ENCODE measurements at regions not wholly inside any gene's neighbourhood (a gene's known extent, or its start where the extent isn't known, plus 50 kb on each side); places are given as distances from the start of the nearest gene placed in this dataset.
"Not testable (repeated sequence)": the region's sequence is repeated elsewhere in the genome, so short reads cannot be mapped to it uniquely, and the experiment has no call there.

DNA sequence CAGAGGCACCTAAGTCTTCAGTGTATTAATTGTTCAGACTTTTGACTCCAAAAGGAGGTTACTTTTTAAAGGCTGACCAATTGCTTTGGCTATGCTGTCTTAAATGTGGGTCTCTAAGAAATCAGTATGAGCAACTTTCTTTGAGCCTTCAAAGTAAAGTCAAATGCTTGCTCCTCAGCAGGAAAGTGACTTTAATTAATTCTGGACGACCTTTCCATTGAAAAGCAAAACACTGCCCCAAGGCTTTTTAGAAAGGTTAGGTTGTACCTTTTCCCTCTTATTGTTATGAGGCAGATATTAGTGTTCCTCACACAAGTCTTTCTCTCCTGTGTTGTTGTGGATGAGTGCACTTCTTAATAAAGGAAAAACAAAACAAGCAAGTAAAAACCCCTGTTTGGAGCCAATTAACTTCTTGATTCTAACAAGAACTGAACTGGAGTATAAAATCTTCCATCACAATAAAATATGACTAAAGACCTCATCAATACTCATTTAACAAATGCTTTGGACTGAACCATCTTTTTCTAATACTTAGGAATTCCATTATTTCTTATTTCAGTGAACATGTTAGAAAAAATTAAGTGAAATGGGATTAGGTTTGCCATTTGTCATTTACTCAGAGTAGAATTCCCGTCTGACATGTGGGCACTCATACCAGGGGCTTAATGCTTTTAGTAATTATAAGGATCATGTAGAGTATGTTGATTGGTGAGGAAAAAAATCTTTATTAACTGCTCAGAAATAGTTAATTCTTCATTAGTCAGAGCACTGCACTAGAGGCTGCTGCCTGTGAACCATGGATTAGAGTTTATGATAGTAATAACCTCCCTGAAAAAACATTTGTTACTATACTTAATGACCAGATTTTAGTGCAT lies 159.1 kb upstream of the ZNF608 start:
- no peak for DNase-seq

DNA sequence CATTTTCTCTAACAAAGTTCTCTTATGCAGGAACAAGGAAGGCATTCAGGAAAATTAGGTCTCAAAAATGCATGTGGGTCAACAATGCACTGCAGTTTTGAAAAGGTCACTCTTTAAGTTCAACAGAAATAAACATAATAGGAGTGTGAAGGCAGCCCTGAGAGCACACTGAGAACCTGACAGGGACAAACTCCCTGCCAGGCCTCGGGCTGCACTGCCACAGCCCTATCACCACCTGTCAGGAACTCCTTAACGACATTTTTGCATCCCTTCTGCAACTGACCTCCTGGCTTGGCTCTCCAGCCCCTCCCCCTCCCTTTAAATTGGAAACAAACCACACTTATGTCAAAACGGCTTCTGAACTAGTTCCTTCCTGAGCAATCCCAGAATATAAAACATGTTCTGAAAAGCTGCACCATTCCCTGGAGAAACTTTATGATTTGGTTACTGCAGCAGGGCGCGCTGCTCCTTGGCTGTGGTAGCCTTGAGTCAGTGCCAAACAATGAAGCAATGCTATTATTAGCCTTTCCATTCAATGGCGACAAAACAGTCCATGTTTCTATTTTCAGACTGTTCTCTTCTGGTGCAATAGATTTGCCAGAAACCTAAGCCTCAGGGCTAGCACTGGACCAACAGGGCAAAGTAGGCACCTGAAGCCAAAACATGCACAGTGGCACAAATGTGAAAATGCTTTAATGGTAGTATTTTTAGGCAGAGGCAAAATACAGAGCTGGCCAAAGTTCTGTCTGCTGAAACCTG lies 160.1 kb upstream of the ZNF608 start:
- peak; percentile 7 for DNase-seq

DNA sequence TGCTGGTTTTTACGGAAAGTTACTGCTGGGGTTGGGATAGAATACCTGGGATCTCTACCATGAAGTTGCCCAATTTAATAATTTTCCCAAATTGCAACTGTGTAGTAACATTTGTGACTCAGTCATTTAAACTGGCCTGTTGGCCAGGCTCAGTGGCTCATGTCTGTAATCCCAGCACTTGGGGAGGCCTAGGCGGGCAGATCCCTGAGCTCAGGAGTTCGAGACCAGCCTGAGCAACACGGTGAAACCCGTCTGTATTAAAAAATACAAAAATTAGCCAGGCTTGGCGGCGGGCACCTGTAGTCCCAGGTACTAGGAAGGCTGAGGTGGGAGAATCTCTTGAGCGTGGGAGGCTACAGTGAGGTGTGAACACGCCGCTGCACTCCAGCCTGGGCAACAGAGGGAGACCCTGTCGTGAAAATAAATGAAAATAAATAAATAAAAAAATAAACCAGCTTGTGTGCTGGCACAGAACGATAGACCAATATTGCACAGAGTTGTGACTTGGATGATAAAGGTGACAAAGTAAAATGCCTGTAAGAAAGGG lies 160.7 kb upstream of the ZNF608 start:
- DNase-seq = no peak

DNA sequence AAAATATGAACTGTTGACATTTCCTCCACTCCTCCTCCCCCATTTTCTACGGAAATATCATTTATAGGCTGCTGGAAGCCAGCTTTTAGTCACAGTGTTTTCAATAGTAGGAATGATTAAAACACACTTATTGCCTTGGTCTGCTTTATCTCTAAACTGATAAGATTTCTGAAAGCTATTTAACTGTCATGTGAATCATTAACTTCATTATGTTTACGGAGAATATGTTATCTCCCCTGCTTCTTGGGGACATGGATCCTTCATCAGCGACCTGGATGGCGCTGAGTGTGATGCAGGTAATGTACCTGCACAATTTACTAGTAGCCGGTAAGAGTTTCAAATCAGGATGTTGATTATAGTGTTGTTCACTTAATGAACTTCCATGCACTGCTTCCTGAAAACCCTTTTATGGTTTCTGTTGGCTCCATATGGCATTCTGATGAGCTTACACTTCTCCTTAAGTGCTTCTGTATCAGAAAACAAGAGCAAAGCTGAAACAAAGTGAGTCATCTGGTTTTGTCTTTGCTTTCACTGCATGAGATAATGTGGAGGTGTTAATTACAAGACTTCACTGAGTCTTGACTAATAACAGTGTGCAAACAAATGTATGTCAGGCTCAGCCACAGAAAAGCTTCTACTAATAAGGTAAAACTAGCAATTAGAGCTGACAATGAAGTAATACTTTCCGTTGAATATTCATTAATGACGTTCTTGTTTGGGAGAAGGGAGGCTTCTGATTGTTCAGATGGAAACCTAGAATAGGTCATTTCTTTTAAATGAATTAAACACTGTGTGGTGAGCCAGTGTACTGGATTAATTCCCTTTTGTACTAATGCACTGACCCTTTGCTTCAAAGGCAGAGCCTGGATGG lies 162.4 kb upstream of the ZNF608 start:
- peak; percentile 76 for DNase-seq

DNA sequence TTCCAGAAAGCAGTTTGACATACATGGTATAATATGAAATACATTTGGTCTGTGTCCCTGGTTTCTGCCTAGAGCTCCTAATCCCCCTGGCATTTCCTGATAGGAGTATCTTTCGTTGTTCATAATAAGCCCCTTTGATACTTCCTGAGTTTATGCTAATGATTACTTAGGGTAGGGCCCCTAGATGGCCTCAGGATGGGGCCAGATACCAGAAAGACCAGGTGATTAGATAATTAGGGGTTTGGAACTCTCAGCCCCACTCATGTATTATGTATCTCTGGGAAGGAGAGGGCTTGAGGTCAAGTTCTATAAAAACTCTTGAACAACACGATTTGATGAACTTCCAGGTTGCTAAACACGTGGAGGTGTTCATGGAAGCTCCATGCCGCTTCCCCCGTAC lies 163.3 kb upstream of the ZNF608 start:
- DNase-seq = no peak

- DNase-seq = no peak
Measured at GRCh38 chr5:124910354-124911016, 164.0 kb upstream of the ZNF608 start.

GRCh38 chr5:124912638-124913328 lies 166.3 kb upstream of the ZNF608 start:
- DNase-seq = no peak

GRCh38 chr5:124913329-124913653 lies 166.9 kb upstream of the ZNF608 start:
- DNase-seq = no peak

DNA sequence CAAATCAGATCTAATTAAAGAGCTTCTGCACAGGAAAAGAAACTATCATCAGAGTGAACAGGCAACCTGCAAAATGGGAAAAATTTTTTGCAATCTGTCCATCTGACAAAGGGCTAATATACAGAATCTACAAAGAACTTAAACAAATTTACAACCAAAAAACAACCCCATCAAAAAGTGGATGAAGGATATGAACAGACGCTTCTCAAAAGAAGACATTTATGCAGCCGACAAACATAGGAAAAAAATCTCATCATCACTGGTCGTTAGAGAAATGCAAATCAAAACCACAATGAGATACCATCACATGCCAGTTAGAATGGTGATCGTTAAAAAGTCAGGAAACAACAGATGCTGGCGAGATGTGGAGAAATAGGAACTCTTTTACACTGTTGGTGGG lies 169.9 kb upstream of the ZNF608 start:
- not testable (repeated sequence) for DNase-seq

- DNase-seq = no peak
Measured at GRCh38 chr5:124918618-124919017, 172.2 kb upstream of the ZNF608 start.

- DNase-seq = no peak
Measured at GRCh38 chr5:124919076-124919475, 172.6 kb upstream of the ZNF608 start.

DNA sequence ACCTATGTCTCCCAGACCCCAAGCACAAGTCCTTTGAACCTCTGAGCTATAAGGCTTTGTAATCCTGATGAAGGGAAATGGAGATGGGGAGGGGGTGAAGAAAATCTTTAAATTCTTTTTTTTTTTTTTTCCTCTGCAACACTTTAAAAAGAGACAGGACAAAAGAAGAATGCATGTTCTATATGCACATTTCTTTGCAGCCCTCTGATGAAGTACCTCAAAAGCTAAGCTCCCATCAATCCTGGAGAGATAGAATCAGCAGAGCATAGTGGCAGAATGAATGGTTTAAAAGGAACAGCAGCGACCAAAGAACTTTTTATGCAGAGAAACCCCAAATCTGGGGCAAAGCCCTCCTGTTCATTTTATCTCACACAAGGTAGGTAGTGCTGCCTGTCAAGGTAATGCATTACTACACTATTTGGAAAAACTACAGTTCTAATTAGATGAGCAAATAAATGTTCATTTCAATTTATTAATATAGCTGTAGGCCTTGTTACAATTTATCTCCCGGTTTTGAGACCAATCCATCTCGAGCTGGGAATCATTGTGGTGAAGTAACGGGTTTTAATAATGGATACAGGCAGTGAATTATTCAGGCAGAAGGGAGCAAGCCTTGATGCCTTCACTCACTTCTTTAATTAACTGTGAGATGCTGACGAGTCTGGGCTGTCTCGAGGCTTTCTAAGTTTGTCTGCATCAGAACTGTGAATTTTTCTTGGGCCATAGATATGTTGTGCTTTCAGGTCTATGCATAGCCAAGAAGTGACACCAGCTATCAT lies 173.5 kb upstream of the ZNF608 start:
- DNase-seq = no peak

DNA sequence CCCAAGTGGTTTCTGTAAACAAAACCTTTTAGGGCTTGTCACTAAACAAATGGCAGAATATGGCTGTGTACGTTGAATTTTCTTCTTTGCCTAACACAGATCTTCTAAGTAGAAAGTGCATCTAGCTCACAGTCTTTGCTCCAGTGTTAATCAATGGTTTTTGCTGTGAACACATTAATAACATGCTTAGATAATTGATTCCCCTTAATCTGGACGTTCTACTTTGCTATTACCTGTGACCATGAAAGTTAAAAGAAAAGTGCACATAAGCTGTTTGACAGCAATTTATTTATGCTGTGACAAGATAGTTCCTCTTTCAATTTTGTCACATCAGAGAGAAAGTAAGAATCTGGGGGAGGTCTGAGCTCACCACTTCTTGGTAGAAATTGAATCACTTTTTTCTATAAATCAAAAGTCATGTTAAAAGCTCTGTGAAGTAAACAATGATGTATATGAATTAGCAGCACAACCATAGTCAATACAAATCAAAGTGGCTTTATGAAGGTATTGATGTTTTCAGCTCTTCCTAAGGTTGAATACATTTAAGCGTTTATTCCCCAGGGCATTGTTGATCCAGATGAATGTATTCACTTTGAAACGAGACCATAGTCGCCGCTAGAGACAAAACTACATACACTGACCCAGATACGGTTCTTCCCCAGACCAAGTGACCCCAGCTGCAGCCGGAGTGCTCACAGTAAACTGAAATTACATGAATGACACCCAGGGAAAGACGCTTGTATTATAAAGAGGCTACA lies 174.6 kb upstream of the ZNF608 start:
- DNase-seq = no peak

- DNase-seq = no peak
Measured at GRCh38 chr5:124921694-124922093, 175.3 kb upstream of the ZNF608 start.

GRCh38 chr5:124922255-124922975 lies 176.0 kb upstream of the ZNF608 start:
- DNase-seq = no peak

GRCh38 chr5:124923131-124923530 lies 176.7 kb upstream of the ZNF608 start:
- peak; percentile 2 for DNase-seq

DNA sequence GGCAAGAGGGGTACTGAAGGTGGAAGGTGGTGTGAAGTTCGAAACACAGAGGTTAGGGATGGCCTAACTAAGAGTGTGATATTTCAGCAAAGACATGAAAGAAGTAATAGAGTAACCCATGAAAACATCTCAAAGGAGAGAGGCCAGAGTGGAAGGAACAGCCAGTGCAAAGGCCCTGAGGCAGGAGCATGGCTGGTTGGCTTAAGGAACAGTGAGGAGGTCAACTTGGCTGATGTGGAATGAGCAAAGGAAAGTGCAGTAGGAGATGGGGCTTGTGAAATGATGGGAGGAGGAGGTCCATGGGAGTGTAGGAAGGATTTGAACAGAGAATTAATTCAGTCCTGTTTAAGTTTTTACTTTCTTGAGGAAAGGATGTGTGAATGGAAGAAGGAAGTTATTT lies 178.3 kb upstream of the ZNF608 start:
- no peak for DNase-seq

DNA sequence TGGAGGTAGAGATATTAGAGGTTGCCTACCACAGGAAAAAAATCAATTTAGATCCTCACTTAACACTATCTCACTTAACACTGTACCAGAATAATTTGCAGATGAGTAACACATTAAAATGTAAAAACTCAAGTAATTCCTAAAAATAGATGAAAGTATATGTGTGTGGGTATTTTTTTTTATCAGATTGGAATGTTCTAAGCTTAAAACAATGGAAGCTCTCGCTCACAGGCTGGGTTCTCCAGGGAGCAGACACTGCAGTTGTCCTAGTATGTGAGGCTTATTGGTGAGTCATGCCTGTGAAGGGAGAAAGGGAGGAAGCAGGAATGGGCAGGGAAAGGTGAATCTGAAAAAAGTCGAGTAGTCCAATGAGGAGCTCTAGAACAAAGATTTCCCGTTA lies 181.3 kb upstream of the ZNF608 start:
- no peak for DNase-seq

DNA sequence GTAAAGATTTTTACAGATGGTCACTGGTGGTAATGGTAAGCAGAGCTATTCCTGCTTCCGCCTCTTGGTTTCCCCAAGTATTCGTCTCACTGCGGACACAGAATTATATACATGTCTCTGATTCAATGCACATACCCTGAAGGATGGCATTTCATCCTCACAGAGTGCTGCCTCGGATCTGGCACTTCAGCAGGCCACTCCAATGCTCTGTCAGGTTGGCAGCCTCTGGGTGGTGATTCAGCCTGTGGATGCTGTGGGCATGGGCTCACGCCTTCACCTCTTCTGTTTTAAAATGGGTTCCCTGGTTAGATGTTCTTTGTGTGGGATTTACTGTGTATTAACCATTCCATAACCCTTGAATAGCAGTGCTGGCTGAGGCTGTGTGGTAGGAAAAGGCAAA lies 182.6 kb upstream of the ZNF608 start:
- no peak for DNase-seq

All from NCI-H2171 treated with DMSO at 0.1 percent for 48 hours (cell line).